DMS79 (cell line): ENCODE measurements at regions not wholly inside any gene's neighbourhood (a gene's known extent, or its start where the extent isn't known, plus 50 kb on each side); places are given as distances from the start of the nearest gene placed in this dataset.

ENCODE experiments used
- DNase-seq: peaks from one replicate; lab custom pipeline; 2025; lab: John Stamatoyannopoulos, UW

GRCh38 chr6:45741437-45742171 is 274.1 kb downstream of the CLIC5 start:
- no peak for DNase-seq

- no peak for DNase-seq
Observed at GRCh38 chr6:45739058-45739457, 276.6 kb downstream of the CLIC5 start.

GRCh38 chr6:45738057-45738455 is 277.6 kb downstream of the CLIC5 start:
- DNase-seq = no peak

GRCh38 chr6:45737331-45738056 is 278.2 kb downstream of the CLIC5 start:
- no peak for DNase-seq

GRCh38 chr6:45736134-45736533 is 279.5 kb downstream of the CLIC5 start:
- DNase-seq = no peak

- DNase-seq = no peak
Observed at GRCh38 chr6:45732731-45733130, 282.9 kb downstream of the CLIC5 start.

GRCh38 chr6:45730232-45730631 is 285.4 kb downstream of the CLIC5 start:
- DNase-seq = no peak

GRCh38 chr6:45728674-45729073 is 287.0 kb downstream of the CLIC5 start:
- DNase-seq = peak; percentile 26

GRCh38 chr6:45727819-45728449 is 287.7 kb downstream of the CLIC5 start:
- DNase-seq = peak; percentile 38

- DNase-seq = no peak
Observed at GRCh38 chr6:45727228-45727627, 288.4 kb downstream of the CLIC5 start.

GRCh38 chr6:45726444-45726843 is 289.2 kb downstream of the CLIC5 start:
- DNase-seq = no peak

GRCh38 chr6:45724511-45724910 is 291.1 kb downstream of the CLIC5 start:
- peak; percentile 42 for DNase-seq

GRCh38 chr6:45724027-45724426 is 291.6 kb downstream of the CLIC5 start:
- DNase-seq = no peak

- no peak for DNase-seq
Observed at GRCh38 chr6:45722876-45723275, 292.8 kb downstream of the CLIC5 start.

GRCh38 chr6:45721665-45722064 is 294.0 kb downstream of the CLIC5 start:
- no peak for DNase-seq

GRCh38 chr6:45718871-45719270 is 296.8 kb downstream of the CLIC5 start:
- no peak for DNase-seq

- DNase-seq = no peak
Observed at GRCh38 chr6:45718131-45718530, 297.5 kb downstream of the CLIC5 start.

GRCh38 chr6:45717715-45718114 is 297.9 kb downstream of the CLIC5 start:
- no peak for DNase-seq

- DNase-seq = no peak
Observed at GRCh38 chr6:45717027-45717426, 298.6 kb downstream of the CLIC5 start.

GRCh38 chr6:45715508-45715803 is 300.2 kb downstream of the CLIC5 start:
- no peak for DNase-seq

- peak; percentile 47 for DNase-seq
Observed at GRCh38 chr6:45714741-45715507, 300.7 kb downstream of the CLIC5 start.

- DNase-seq = no peak
Observed at GRCh38 chr6:45714006-45714730, 301.5 kb downstream of the CLIC5 start.
